Transverse colon (tissue), 4 donors: ENCODE measurements at regions not wholly inside any gene's neighbourhood (a gene's known extent, or its start where the extent isn't known, plus 50 kb on each side); places are given as distances from the start of the nearest gene placed in this dataset.

Source experiments
- DNase-seq: peaks from one replicate; pipeline ENCODE4 v3.0.0-alpha.2; 2019
- H3K27ac ChIP-seq, 4 donors: fragments of 200-600 bp; sonication (generic); 2 replicates each; pipeline ENCODE4 v1.5.1; 2016 to 2018; ENCODE audit warnings: inconsistent platforms in 4 of 4
- H3K27me3 ChIP-seq: fragments of 200-600 bp; sonication (generic); 2 replicates; pipeline ENCODE4 v1.5.1; 2017; ENCODE audit warnings: inconsistent platforms
- H3K36me3 ChIP-seq, 4 donors: fragments of 200-600 bp; sonication (generic); 2 replicates each; pipeline ENCODE4 v1.5.1; 2017 to 2019; ENCODE audit warnings: inconsistent platforms in 4 of 4
- H3K4me1 ChIP-seq, 4 donors: fragments of 200-600 bp; sonication (generic); 2 replicates each; pipeline ENCODE4 v1.5.1; 2017 to 2020; ENCODE audit warnings: inconsistent platforms in 4 of 4
- H3K4me3 ChIP-seq, 4 donors: fragments of 200-600 bp; sonication (generic); 1 replicate in 1 of 4; 2 replicates in 3 of 4; pipeline versions ENCODE4 v1.5.1 to v1.6.1; 2017 to 2019; ENCODE audit warnings: inconsistent platforms in 4 of 4
- H3K9me3 ChIP-seq, 2 donors: fragments of 200-600 bp; sonication (generic); 2 replicates each; pipeline ENCODE4 v1.5.1; 2017 to 2019; ENCODE audit warnings: inconsistent platforms in 2 of 2
- EP300 ChIP-seq: sonication (generic); formaldehyde crosslinking; IDR thresholded peaks from one replicate; pipeline ENCODE4 v1.6.1; 2017; ENCODE audit warnings: antibody characterized with exemption, low read depth
- POLR2A ChIP-seq: fragments of 450-650 bp; IDR thresholded peaks from one replicate; pipeline ENCODE4 v1.6.1; 2016; ENCODE audit warnings: antibody characterized with exemption, mild to moderate bottlenecking, moderate library complexity
- POLR2AphosphoS5 ChIP-seq, 3 donors: sonication (generic); formaldehyde crosslinking; IDR thresholded peaks; one replicate each; pipeline ENCODE4 v1.6.1; 2016; ENCODE audit warnings: antibody characterized with exemption in 3 of 3
- WGBS, 2 donors: methylation state at CpG; one replicate each; pipeline ENCODE4 v1.1.5; 2018; ENCODE audit warnings: low coverage in 1 of 2; 5-methylcytosine and 5-hydroxymethylcytosine counted together
- in situ Hi-C, 4 donors: fragments of 200-750 bp; cut with MboI; loops; one replicate each; pipeline versions ENCODE4 v1.15.0 to v1.15.1; 2017; ENCODE audit warnings: low sequenced_read_pairs in 3 of 4, low pct_ligation_motif_present in 1 of 4, low pct_unique_long_range_greater_than_20kb in 1 of 4
- intact Hi-C: fragments of 100-400 bp; cut with DNase I; formaldehyde crosslinking; loops from one replicate; pipeline ENCODE4 v1.15.1; 2023; ENCODE audit warnings: low total_unique reads
- TF ChIP-seq, protein P1 (sequence below), 5 experiments: fragments of 200-600 bp in 3 of 5; fragments of 450-650 bp in 2 of 5; sonication (generic) in 3 of 5; IDR thresholded peaks; 1 replicate in 2 of 5; 2 replicates in 3 of 5; pipeline ENCODE4 v1.5.1; 2016 to 2017; ENCODE audit warnings: antibody characterized with exemption in 5 of 5, inconsistent platforms in 3 of 5, mild to moderate bottlenecking in 2 of 5, moderate library complexity in 1 of 5

DNA sequence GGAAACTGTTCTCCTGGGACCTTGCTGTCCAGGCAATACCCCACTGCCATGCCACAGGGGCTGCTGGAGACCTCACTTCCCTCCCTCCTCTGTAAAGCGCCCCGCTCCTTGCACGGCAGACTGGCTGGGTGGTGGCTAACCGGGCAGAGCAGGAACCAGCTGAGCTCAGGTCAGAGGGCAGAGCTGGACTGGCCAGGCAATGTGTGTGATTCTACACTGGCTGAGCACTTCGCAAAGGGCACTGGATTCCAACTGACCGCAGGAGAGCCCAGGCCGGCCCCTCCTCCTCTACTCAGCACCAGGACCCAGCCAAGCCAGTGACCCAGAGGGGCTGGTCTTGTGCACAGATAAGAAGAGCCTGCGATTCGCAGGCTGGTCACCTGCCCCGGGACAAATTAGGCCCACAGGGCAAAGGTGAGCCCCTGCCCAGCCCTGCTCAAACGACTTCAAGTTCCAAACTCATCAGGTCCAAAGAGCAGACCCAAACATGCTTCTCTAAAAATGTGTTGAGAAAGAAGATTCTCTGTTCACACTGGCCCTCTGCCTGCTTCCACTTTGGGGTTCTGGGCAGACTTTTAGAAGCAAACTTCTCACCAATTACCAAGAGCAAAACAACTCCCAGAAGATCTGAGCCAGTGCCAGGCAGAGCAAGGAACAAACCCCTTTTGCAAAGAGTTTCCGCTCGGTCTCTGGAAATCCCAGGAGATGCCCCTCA lies 54.9 kb upstream of the DIO3 start:
- DNase-seq = peak; percentile 4
- intact Hi-C loops = no loop called here
- Histone ChIP-seq H3K27me3 (no peaks in the 10 kb centered on the region), H3K27ac (no peak overlapping the region), H3K9me3 (no peaks in the 10 kb centered on the region), H3K4me1 (no peaks in the 10 kb centered on the region), H3K4me3 (no peak overlapping the region), H3K36me3 (no peaks in the 10 kb centered on the region)
- no peak for TF ChIP-seq EP300
- no peak for TF ChIP-seq POLR2AphosphoS5 (IDR thresholded peaks at IDR 0.05)
- TF ChIP-seq, protein P1, sequence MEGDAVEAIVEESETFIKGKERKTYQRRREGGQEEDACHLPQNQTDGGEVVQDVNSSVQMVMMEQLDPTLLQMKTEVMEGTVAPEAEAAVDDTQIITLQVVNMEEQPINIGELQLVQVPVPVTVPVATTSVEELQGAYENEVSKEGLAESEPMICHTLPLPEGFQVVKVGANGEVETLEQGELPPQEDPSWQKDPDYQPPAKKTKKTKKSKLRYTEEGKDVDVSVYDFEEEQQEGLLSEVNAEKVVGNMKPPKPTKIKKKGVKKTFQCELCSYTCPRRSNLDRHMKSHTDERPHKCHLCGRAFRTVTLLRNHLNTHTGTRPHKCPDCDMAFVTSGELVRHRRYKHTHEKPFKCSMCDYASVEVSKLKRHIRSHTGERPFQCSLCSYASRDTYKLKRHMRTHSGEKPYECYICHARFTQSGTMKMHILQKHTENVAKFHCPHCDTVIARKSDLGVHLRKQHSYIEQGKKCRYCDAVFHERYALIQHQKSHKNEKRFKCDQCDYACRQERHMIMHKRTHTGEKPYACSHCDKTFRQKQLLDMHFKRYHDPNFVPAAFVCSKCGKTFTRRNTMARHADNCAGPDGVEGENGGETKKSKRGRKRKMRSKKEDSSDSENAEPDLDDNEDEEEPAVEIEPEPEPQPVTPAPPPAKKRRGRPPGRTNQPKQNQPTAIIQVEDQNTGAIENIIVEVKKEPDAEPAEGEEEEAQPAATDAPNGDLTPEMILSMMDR (IDR thresholded peaks at IDR 0.05) = no peak
- TF ChIP-seq POLR2A = no peak
- in situ Hi-C loops = no loop called here
- 72% methylated on average over 12 of the region's 13 CpGs; no CpG with 5 or more reads in 1 of the 2 donors for WGBS, 2 donors

DNA sequence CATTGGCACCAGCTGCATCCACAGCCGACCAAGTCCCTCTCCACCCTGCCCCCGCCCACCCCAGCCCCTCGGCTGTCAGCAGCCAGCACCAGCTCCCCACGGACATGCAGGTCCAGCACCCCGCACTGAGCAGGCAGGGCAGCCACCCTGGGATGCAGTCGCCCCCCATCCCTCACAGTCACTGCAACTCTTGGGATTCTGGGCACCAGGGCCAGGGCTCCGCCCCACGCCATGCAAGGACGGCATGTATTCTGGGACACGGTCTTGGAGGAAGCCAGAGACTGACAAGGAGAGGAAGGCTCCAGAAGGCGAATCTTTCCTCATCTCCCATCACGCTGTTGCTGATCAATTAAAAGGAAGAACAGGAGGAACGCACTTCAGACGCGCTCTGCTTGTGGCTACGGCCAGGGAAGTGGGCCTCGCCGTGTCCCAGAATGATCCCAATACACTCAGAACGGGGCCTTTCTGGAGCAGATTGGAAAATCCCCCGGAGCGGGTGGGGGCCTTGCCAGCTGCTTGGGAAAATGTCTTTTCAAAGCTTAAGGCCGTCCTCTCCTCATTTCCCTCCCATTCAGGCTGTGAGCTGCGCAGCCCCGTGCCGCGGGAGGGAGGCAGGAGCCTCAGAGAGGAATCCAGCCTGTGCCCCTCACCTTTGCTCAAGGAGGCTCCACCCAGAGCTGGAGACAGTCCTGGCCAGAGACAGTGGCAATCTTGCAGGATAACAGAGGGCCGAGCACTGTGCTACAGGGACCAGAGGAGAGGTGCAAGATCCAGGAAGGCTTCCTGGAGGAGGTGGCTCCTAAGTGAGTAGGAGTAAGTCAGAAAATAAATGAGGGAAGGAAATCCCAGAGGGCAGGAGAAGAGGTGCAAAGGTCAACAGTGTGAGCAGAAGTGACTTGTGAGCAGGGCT lies 54.1 kb upstream of the DIO3 start:
- in situ Hi-C loops = no loop called here
- Histone ChIP-seq H3K4me3 (no peak overlapping the region), H3K27ac (no peak overlapping the region), H3K4me1 (no peaks in the 10 kb centered on the region), H3K36me3 (no peaks in the 10 kb centered on the region), H3K9me3 (no peaks in the 10 kb centered on the region), H3K27me3 (no peaks in the 10 kb centered on the region)
- TF ChIP-seq POLR2AphosphoS5 (IDR thresholded peaks at IDR 0.05) (no peak), EP300 (no peak), POLR2A (no peak)
- TF ChIP-seq, protein P1 (IDR thresholded peaks at IDR 0.05) = no peak
- 67 to 100% methylated on average over 1 to 27 of the region's 27 CpGs for WGBS, 2 donors
- DNase-seq = peak; percentile 5
- intact Hi-C loops = no loop called here

DNA sequence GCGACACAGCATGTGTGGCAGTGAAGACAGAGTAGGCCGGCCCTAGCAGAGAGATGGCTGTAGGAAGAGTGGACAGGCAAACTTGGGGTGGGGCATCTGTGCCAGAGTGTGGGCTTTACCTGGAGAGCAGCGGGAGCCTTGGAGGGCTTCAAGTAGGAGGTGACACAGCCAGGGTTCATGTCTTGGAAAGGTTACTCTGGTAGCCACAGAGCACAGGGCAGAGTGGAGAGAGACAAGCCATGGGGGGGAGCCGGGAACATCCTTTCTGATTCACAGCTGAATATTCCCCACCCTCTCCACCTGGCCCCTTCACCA lies 53.5 kb upstream of the DIO3 start:
- no peaks in the 10 kb centered on the region for H3K27me3 ChIP-seq
- H3K27ac ChIP-seq = no peak overlapping the region
- TF ChIP-seq, protein P1 (IDR thresholded peaks at IDR 0.05) = no peak
- TF ChIP-seq POLR2A (no peak), EP300 (no peak), POLR2AphosphoS5 (IDR thresholded peaks at IDR 0.05) (no peak)
- peak; percentile 1 for DNase-seq
- H3K4me3 ChIP-seq = no peak overlapping the region
- H3K4me1 ChIP-seq = no peaks in the 10 kb centered on the region
- WGBS, 2 donors = 77 to 84% methylated on average over 3 to 4 of the region's 4 CpGs
- in situ Hi-C loops = no loop called here
- intact Hi-C loops = no loop called here
- H3K36me3 ChIP-seq = no peaks in the 10 kb centered on the region
- H3K9me3 ChIP-seq = no peaks in the 10 kb centered on the region

DNA sequence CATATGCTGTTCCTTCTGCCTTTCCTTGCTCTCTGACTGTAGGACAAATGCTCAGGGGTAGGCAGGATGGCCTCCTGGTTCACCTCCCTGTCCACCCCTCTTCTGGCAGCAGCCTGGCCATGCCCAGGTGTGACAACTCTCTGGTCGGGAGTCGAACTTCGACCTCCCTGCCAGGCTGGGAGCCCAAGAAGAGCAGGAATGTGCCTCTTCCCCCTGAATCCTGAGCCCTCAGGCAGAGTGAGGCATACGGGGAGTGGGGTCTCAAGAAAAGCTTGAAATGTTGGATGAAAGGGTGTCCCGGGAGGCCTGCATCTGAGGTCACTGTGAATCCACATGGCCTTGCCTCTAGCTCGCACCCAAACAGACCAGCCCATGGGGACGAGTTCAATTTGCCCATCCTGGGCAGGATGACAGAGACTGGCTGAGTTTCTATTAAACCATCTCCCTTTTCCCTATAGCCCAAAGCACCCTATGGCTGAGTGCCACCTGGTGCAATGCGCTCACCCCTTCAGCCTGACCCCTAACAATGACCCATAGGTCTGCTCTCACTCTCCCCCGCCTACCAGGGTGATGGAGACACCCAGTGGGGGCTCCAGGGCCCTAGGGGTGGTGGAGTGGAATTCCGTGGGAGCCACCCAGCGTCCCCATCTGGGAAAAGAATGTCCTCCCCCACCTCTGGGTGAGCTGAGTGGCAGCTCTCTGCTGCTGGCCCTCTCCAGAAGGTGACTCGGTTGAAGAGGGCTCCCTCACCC lies 52.9 kb upstream of the DIO3 start:
- H3K36me3 ChIP-seq = no peaks in the 10 kb centered on the region
- H3K4me3 ChIP-seq = no peak overlapping the region
- intact Hi-C loops (no loop called here), in situ Hi-C loops (no loop called here)
- TF ChIP-seq EP300 (no peak), POLR2A (no peak), POLR2AphosphoS5 (IDR thresholded peaks at IDR 0.05) (no peak)
- TF ChIP-seq, protein P1 (IDR thresholded peaks at IDR 0.05) = no peak
- H3K27me3 ChIP-seq = no peaks in the 10 kb centered on the region
- H3K27ac ChIP-seq = no peak overlapping the region
- no peaks in the 10 kb centered on the region for H3K4me1 ChIP-seq
- WGBS, 2 donors = 81% methylated on average over 12 of the region's 12 CpGs; no CpG with 5 or more reads in 1 of the 2 donors
- DNase-seq = peak; percentile 0
- no peaks in the 10 kb centered on the region for H3K9me3 ChIP-seq
